Cerebellar cortex (tissue), 1 donor: ENCODE measurements at regions not wholly inside any gene's neighbourhood (a gene's known extent, or its start where the extent isn't known, plus 50 kb on each side); places are given as distances from the start of the nearest gene placed in this dataset.
"Not testable (repeated sequence)": the region's sequence is repeated elsewhere in the genome, so short reads cannot be mapped to it uniquely, and the experiment has no call there.

Source experiments
- DNase-seq: peaks from one replicate; pipeline ENCODE4 v3.0.0-alpha.2; 2015; ENCODE audit warnings: low spot score

GRCh38 chr5:82603033-82603987 is 325.2 kb upstream of the RPS23 start:
- DNase-seq = no peak

GRCh38 chr5:82601861-82602260 is 323.7 kb upstream of the RPS23 start:
- DNase-seq = no peak

GRCh38 chr5:82601077-82601476 is 322.9 kb upstream of the RPS23 start:
- DNase-seq = no peak

GRCh38 chr5:82599692-82600091 is 321.5 kb upstream of the RPS23 start:
- no peak for DNase-seq

DNA sequence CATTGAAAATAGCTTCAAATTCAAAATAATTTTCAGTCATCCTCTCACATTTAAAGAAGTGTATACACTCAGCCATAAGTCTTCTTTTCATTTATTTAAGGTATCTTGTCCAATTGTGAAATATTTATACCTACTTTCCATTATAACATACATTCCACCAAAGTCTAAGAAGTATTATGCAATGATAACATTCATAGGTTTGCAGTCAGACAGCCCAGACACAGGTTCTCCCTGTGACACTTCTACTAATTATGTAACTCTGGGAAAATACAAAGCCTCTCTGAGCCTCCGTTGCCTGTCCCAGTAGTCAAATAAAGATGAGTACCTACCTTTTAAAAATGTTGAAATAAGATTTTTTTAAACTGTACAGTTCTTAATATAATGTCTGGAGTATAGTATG is 320.9 kb upstream of the RPS23 start:
- no peak for DNase-seq

GRCh38 chr5:82597437-82597836 is 319.3 kb upstream of the RPS23 start:
- peak; percentile 11 for DNase-seq

DNA sequence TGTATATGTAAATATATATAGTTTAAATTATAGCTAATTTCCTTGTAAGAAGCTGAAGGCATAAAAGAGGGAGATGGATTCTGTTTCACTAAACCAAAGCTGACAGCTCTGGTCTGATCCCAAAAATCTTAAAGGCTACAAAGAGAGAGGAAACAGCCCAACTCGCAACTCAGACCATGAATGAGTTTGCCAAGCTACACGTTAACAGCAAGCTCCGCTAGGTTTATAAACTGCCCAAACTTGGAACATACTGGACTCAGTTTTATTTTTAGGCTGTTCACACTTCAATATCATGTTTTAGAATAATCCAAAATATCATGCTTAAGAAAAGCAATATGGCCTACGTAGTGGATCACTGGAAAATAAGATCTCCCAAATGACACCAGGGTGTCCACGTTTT is 318.3 kb upstream of the RPS23 start:
- DNase-seq = no peak

GRCh38 chr5:82595113-82595512 is 317.0 kb upstream of the RPS23 start:
- no peak for DNase-seq

DNA sequence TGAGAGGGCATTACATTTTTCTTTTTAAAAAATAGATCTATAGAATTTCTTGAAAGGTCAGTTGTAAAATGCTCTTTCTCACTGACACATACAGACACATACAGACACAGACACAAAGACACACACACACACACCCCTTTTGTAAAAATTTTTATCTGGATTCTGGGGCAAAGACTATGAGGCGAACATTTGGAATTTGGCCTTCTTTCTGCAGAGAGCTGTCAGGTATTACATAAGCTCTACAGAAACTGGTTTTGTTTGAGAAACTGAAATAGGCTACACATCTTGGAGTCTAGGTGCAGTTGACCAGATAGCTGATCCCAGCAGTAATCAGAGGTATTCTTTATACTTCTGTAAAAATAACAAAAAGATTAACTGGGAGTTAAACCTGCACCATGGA is 315.9 kb upstream of the RPS23 start:
- no peak for DNase-seq

DNA sequence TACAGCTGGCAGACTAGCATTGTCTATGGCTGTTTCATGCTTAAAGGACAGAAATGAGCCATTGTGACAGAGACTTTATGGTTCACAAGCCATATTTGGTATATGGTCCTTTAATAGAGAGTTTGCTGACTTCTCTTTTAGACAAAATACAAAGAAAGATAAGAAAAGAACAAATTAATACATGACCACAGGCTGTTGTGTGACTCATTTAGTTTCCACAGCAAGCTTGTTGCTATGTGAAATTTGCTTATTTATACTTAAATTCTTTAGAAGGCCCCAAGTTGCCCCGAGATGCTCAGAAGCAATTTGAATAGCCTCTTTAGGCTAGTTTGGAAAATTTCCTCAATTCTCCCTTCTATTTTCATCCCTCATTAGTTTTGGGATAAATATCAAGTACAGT is 315.3 kb upstream of the RPS23 start:
- no peak for DNase-seq

DNA sequence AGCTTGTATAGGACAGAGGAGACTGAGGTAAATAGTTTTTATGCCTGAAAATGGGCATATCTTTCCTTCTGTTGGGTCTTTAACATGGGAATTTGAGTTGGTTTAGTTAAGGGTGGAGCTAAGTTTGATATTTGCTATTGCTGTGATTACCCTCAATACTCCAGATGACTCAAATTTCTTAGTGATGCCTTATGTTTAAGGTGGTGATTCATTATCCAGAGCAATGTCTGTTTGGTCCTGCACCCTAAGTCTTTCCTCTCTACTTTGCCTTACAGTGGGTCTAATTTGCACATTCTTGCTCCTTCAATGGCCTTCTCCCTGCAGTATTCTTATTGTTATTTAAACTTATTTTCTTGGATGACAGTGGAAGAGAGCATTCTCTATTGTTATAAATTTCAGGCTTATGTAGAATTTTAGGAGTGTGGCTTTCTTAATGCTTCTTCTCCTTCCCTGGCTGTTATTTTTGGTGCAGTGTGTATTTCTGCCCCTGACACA is 312.9 kb upstream of the RPS23 start:
- DNase-seq = no peak

GRCh38 chr5:82590112-82590511 is 312.0 kb upstream of the RPS23 start:
- no peak for DNase-seq

DNA sequence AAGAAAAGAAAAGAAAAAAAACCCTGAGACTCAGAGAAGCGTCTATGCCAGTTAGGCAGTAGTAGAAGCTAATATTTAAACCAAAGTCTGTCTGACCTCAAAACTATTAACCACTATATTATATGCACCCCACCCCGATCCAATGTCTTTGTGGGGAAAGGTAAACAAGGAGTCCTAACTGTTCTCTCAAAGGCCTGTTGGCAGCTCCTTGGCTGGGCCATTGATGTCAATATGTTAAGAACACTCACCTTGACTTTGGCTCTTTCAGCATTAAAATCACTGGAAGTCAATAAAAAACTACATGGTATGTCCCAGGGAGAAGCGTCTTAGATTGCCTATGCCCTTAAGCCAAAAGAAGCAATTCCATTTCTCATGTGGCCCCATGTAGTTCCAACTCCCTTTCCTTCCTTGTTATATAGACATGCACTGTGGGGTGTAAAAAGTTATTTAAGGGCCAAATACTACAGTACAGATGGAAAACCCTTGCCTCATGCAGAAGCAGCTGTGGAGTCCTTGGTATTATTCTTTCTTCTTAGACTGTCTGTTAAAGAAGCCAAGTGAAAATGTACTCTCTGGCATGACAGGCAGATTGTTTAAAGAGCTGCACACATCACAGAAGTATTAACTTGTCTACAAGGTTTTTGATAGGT is 308.6 kb upstream of the RPS23 start:
- no peak for DNase-seq

DNA sequence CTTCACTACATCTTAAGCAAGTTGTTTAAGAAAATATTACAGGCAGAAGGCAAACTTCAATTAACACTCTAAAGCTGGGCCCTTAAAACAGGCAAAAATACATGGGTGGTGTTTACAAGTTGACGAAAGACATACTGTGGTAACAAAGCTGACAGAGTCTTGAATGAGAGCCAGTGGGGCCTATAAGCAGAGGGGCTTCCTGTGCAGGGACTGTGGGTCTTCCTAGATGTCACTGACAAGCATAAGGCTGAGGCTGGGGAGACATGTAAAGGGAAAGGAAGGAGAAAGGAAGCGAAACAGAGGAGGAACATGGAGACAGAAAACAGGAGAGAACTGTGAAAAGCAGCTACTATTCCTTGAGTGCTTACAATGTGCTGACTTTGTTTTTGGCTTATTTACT is 308.0 kb upstream of the RPS23 start:
- no peak for DNase-seq

GRCh38 chr5:82584631-82585030 is 306.5 kb upstream of the RPS23 start:
- no peak for DNase-seq

DNA sequence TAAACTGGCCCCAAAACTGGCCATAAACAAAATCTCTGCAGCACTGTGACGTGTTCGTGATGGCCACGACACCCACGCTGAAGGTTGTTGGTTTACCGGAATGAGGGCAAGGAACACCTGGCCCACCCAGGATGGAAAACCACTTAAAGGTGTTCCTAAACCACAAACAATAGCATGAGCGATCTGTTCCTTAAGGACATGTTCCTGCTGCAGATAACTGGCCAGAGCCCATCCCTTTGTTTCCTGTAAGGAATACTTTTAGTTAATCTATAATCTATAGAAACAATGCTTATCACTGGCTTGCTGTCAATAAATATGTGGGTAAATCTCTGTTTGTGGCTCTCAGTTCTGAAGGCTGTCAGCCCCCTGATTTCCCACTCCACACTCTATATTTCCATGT is 305.2 kb upstream of the RPS23 start:
- not testable (repeated sequence) for DNase-seq

GRCh38 chr5:82564963-82565362 is 286.8 kb upstream of the RPS23 start:
- no peak for DNase-seq

- no peak for DNase-seq
These were observed 285.6 kb upstream of the RPS23 start for GRCh38 chr5:82563745-82564144.

GRCh38 chr5:82562696-82563240 is 284.6 kb upstream of the RPS23 start:
- DNase-seq = no peak

DNA sequence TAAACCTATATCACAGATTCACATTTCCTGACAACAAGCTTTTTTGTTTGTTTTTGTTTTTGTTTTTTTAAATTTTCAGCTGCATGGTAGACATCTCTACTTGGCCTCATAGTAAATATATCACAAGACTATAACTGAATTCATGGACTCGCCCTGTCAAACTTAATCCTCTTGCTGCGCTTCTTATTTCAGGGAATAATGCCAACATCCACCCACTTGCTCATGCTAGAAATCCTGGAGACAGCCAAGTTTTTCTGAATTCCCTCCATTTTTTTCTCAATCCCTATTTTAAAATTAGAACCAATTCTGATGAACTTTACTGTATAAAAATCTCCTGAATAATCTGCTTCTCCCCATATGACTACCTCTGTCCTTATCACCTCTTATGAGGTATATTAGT is 283.6 kb upstream of the RPS23 start:
- no peak for DNase-seq

DNA sequence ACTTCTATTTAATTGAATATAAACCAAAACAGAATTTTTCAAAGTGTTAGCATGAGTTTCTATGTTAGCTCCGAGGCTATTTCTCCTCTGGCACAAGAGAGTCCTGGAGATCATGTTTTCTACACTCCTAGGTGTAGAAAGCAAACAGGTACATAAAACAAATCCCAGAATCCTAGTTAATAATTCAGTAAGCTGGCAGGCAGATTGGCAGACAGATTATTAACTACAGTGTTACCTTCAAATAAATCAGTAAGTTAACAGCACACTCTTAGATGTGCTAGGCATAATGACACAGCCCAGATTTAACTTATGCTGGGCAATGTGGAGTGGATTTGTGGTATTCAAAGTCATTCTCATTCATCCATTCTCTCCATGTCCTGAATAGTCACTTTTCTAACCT is 282.8 kb upstream of the RPS23 start:
- DNase-seq = no peak

- DNase-seq = no peak
These were observed 282.4 kb upstream of the RPS23 start for GRCh38 chr5:82560561-82560960.

DNA sequence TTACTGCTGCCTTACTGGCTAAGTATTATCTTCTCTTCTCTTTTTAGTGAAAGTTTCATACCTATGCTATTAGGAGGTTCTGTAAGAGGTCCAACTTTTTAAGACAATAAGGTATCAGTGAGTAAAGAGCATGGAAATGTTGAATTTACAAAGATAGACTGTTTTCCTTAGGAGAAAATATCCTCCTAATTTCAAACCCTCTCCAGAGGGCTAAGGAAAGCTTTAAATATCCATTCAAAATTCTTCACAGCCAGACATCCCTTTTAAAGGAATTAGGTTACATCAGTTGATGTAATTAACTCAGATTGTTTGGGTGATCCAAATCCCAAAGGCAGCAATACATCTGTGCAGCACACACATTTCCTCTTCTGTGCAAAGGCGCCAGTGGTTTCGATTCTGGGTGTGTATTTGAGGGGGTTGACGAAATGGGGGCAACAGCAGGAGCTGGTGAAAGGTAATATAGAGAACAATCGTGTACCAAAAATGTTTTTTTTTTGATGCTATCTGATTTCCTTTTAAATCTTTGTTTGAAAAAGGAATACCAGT is 273.8 kb upstream of the RPS23 start:
- no peak for DNase-seq
